DOHH2 (cell line): ENCODE measurements at regions not wholly inside any gene's neighbourhood (a gene's known extent, or its start where the extent isn't known, plus 50 kb on each side); places are given as distances from the start of the nearest gene placed in this dataset.

Source experiments
- H3F3A ChIP-seq: fragments of 200-600 bp; sonication (generic), shearing (Covaris generic); 2 replicates; pipeline ENCODE4 v1.6.0; 2016; ENCODE audit warnings: antibody characterized with exemption, mild to moderate bottlenecking; ENCODE audit not compliant: control insufficient read depth, insufficient read depth
- H3K27ac ChIP-seq: fragments of 200-600 bp; sonication (generic); 2 replicates; pipeline ENCODE4 v1.5.1; 2014; ENCODE audit warnings: low read depth, mild to moderate bottlenecking, low read length, moderate library complexity
- H3K27me3 ChIP-seq: fragments of 200-600 bp; sonication (generic); 2 replicates; pipeline ENCODE4 v1.6.1; 2014; ENCODE audit warnings: mild to moderate bottlenecking, low read length, mixed read lengths; ENCODE audit not compliant: control insufficient read depth
- H3K36me3 ChIP-seq: fragments of 200-600 bp; sonication (generic); 2 replicates; pipeline ENCODE4 v1.6.1; 2014; ENCODE audit warnings: mild to moderate bottlenecking, low read length, moderate library complexity, mixed read lengths; ENCODE audit not compliant: control insufficient read depth
- H3K4me1 ChIP-seq: fragments of 200-600 bp; sonication (generic); 2 replicates; pipeline ENCODE4 v1.6.1; 2014; ENCODE audit warnings: mild to moderate bottlenecking, low read length, mixed read lengths; ENCODE audit not compliant: control insufficient read depth
- H3K4me2 ChIP-seq: fragments of 200-600 bp; sonication (generic); 2 replicates; pipeline ENCODE4 v1.6.0; 2014; ENCODE audit warnings: mild to moderate bottlenecking, low read length, moderate library complexity
- H3K4me3 ChIP-seq: fragments of 200-600 bp; sonication (generic); 2 replicates; pipeline ENCODE4 v1.5.1; 2014; ENCODE audit warnings: mild to moderate bottlenecking, low read length, mixed read lengths
- H3K79me2 ChIP-seq: fragments of 200-600 bp; sonication (generic); 2 replicates; pipeline ENCODE4 v1.6.1; 2014; ENCODE audit warnings: mild to moderate bottlenecking, low read length, mixed read lengths; ENCODE audit not compliant: control insufficient read depth
- H3K9me2 ChIP-seq: fragments of 200-600 bp; sonication (generic); replicated peaks from 2 replicates; pipeline ENCODE4 v1.6.1; 2014; ENCODE audit warnings: mild to moderate bottlenecking, low read length, mixed read lengths; ENCODE audit not compliant: control insufficient read depth
- H3K9me3 ChIP-seq: fragments of 200-600 bp; sonication (generic); 2 replicates; pipeline ENCODE4 v1.6.1; 2014; ENCODE audit warnings: antibody characterized with exemption, low read length, mixed read lengths; ENCODE audit not compliant: control insufficient read depth, insufficient read depth
- H4K20me1 ChIP-seq: fragments of 200-600 bp; sonication (generic); 2 replicates; pipeline ENCODE4 v1.6.0; 2014; ENCODE audit warnings: low read depth, mild to moderate bottlenecking, antibody characterized with exemption, low read length, moderate library complexity; ENCODE audit not compliant: control insufficient read depth, insufficient read depth
- EZH2phosphoT487 ChIP-seq: fragments of 200-600 bp; sonication (generic); IDR thresholded peaks from 2 replicates; pipeline ENCODE4 v1.6.1; 2017; ENCODE audit warnings: borderline replicate concordance, mild to moderate bottlenecking, antibody characterized with exemption, low read length, moderate library complexity, mixed read lengths
- TF ChIP-seq, protein P1 (sequence below): fragments of 200-600 bp; sonication (generic); IDR thresholded peaks from one replicate; pipeline ENCODE4 v1.5.1; 2014; ENCODE audit warnings: antibody characterized with exemption, mild to moderate bottlenecking, low read depth, low read length; ENCODE audit not compliant: poor library complexity, severe bottlenecking

DNA sequence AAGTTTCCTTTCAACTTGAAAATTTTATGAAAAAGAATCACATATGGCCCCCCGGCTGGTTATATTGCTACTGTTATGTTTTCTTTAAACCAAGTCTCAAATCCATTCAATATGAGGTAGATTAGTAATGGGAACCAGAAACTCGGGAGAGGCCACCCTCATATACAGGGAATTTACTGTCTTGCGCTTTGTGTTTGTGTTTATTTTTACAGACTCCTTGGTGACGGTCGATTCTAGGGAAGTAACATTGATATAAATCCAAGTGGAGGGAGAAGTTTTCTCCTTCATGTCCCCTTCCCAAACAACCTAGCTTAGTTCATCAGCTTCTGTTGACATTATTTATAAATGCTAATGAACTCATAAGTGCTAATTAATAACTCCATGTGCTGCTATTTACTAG is 163.5 kb upstream of the LMO4 start:
- no peaks in the 10 kb centered on the region for H3K36me3 ChIP-seq
- H3K4me2 ChIP-seq, result no peak overlapping the region
- peaks cover 17% of the 10 kb centered on the region; the same call in 1 of the 2 replicates for H3K27me3 ChIP-seq
- no peak overlapping the region for H3K27ac ChIP-seq
- no peaks in the 10 kb centered on the region for H3F3A ChIP-seq
- no peaks in the 10 kb centered on the region for H3K9me2 ChIP-seq
- no peaks in the 10 kb centered on the region for H4K20me1 ChIP-seq
- no peaks in the 10 kb centered on the region for H3K9me3 ChIP-seq
- no peaks in the 10 kb centered on the region for H3K4me1 ChIP-seq
- TF ChIP-seq EZH2phosphoT487, result no peak
- TF ChIP-seq, protein P1, sequence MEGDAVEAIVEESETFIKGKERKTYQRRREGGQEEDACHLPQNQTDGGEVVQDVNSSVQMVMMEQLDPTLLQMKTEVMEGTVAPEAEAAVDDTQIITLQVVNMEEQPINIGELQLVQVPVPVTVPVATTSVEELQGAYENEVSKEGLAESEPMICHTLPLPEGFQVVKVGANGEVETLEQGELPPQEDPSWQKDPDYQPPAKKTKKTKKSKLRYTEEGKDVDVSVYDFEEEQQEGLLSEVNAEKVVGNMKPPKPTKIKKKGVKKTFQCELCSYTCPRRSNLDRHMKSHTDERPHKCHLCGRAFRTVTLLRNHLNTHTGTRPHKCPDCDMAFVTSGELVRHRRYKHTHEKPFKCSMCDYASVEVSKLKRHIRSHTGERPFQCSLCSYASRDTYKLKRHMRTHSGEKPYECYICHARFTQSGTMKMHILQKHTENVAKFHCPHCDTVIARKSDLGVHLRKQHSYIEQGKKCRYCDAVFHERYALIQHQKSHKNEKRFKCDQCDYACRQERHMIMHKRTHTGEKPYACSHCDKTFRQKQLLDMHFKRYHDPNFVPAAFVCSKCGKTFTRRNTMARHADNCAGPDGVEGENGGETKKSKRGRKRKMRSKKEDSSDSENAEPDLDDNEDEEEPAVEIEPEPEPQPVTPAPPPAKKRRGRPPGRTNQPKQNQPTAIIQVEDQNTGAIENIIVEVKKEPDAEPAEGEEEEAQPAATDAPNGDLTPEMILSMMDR, result no peak
- no peaks in the 10 kb centered on the region for H3K79me2 ChIP-seq
- H3K4me3 ChIP-seq, result no peak overlapping the region

GRCh38 chr1:87167157-87167789 is 161.4 kb upstream of the LMO4 start:
- H3K79me2 ChIP-seq, result no peaks in the 10 kb centered on the region
- H3K4me3 ChIP-seq, result no peak overlapping the region
- no peak overlapping the region for H3K27ac ChIP-seq

DNA sequence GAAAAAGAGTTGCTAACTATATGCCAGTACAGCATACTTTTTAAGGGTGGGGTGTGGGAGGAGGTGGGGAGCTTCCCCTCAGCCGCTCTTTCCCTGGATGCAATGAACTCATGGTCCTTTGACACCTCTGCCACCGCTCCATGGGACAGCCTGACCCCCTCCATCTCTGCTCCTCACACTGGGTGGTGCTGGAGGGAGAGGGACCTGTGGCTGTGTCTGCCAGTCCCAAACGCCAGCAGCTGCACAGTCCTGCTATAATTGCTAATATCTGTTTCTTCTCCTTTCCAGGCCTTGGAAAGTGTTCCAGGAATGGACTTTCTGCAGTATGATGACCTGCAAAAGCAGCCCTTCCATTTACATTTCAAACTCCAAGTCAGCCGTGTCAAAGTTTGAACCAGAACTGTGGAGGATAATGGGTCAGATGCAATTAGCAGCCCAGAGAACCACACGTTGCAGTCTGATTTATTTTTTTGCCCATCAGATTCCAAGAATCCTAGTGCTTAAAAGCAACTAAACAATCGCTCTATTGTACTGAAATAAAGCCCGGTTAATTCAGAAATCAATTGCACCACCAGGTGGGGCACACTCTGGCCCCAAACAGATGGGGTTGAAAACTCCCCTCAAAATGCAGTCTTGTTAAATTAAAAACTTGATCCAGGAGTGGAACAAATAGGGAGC is 160.7 kb upstream of the LMO4 start:
- Histone ChIP-seq H3K27ac (no peak overlapping the region), H4K20me1 (no peaks in the 10 kb centered on the region), H3K4me2 (no peak overlapping the region), H3K4me1 (no peaks in the 10 kb centered on the region), H3F3A (no peaks in the 10 kb centered on the region), H3K79me2 (no peaks in the 10 kb centered on the region), H3K36me3 (no peaks in the 10 kb centered on the region), H3K9me2 (no peaks in the 10 kb centered on the region), H3K9me3 (no peaks in the 10 kb centered on the region), H3K4me3 (no peak overlapping the region), H3K27me3 (peaks cover 24% of the 10 kb centered on the region; the same call in 1 of the 2 replicates)
- TF ChIP-seq, protein P1, result no peak
- no peak for TF ChIP-seq EZH2phosphoT487

More at GRCh38 chr1:87167157-87167789, 161.4 kb upstream of the LMO4 start:
- TF ChIP-seq, protein P1, result no peak
- TF ChIP-seq EZH2phosphoT487, result no peak
- Histone ChIP-seq H3K4me1 (no peaks in the 10 kb centered on the region), H3K4me2 (no peak overlapping the region), H3K36me3 (no peaks in the 10 kb centered on the region), H4K20me1 (no peaks in the 10 kb centered on the region), H3K27me3 (peaks cover 24% of the 10 kb centered on the region; the same call in 1 of the 2 replicates), H3F3A (no peaks in the 10 kb centered on the region), H3K9me2 (no peaks in the 10 kb centered on the region), H3K9me3 (no peaks in the 10 kb centered on the region)
